HG02870 (cell line): ENCODE measurements at regions not wholly inside any gene's neighbourhood (a gene's known extent, or its start where the extent isn't known, plus 50 kb on each side); places are given as distances from the start of the nearest gene placed in this dataset.
"Not testable (repeated sequence)": the region's sequence is repeated elsewhere in the genome, so short reads cannot be mapped to it uniquely, and the experiment has no call there.

Experiments used
- ATAC-seq: cut with Tn5 transposase; IDR thresholded peaks from one replicate; pipeline ENCODE4 v1.9.1; 2021; ENCODE audit warnings: mild to moderate bottlenecking, moderate library complexity; ENCODE audit not compliant: unreplicated experiment

GRCh38 chr5:112026879-112027278 is 269.9 kb upstream of the NREP start:
- not testable (repeated sequence) for ATAC-seq

DNA sequence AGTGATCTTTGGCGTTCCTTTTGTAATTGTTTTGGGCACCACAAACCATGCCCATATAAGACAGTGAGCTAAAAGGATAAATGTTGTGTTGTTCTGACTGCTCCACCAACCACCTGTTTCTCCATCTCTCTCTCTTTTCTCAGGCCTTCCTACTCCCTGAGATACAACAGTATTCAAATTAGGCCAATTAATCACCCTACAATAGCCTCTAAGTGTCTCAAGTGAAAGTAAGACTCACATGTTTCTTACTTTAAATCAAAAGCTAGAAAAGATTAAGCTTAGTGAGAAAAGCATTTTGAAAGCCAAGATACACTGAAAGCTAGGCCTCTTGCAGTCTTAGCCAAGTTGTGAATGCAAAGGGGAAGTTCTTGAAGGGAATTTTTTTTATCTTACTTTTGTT is 268.8 kb upstream of the NREP start:
- ATAC-seq, result peak; percentile 79

GRCh38 chr5:112024769-112025168 is 267.8 kb upstream of the NREP start:
- no peak for ATAC-seq

GRCh38 chr5:112024221-112024620 is 267.2 kb upstream of the NREP start:
- ATAC-seq, result no peak

DNA sequence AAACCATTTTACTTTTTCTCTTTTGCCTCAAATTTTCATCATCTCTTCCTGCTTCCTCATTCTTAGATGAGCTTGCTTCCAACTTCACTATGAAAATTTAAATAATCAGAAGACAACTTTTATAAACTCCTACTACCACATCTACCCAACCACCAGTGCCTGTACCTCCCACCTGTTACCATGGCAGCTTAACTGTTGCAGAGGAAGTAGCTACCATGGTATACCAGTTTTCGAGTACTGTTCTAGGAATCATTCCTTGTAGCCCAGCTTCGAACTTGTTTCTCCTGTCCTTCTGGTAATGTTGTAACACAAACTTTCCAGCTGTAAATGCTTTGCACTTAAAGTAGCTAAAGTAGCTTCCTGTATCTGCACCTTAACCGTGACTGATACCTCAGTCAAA is 266.8 kb upstream of the NREP start:
- ATAC-seq, result no peak

GRCh38 chr5:112018846-112019245 is 261.9 kb upstream of the NREP start:
- no peak for ATAC-seq

- no peak for ATAC-seq
Observed at GRCh38 chr5:112016980-112017379, 260.0 kb upstream of the NREP start.

DNA sequence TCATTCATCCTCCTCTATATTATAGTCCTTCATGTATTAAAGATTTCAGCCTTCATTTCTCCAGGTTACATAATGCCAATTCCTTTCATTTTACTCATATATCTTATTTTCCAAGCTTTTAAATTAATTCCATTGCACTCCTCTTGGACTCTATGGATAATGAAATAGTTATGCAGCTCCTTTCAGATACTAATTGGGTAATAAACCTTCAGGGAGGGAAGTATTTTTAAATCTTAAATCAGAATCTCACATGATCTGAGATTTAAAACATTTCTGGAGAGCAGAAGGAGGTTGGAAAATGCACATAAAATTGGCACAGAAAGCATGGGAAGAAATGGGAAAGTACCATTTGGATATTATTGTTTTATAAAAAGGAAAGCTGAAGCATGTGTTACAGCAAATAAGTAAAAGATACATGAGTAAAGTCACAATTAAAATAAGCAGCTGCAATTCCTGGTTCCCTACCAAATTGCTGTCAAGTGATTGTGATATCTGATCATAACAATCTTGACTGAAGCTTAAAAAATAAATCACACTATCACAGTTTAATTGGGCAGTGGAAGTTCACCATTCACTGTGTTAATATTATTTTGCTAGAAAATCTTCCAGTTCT is 257.9 kb upstream of the NREP start:
- no peak for ATAC-seq

DNA sequence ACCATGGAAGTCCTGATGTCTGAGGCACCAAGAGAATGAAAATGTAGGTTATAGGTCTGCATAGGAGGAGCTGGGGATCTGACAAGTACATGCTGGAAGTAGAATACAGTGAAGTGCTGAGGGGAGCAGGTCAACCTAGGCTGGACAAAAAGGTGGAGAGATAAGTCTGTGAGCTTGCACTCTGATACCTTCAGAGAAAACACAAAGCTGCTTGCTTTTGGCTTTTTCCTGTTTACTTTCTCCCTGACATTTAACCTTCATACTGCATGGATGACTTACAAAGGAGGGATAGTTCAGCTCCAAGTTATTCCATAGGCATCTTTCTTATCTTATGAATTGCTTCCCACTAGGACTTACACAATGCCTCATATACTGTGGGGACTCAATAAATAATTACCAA is 256.7 kb upstream of the NREP start:
- ATAC-seq, result no peak

DNA sequence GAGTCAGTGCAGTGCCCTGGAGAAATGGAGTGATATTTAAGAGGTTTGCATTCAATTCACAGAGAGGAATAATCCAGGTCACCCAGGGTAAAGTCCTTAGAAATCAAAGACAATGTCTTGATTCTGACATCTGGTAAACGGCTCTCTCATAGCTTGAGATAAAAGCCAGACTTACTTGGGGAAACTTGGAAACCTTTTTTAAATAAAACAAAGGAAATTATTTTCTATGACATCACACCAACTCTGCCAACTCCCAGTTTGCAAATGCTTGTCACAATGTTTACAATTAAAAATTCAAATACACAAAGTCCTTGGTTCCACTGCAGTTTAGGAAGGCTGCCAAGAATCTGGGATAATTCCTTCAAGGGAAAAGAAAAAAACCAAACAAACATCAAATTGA is 255.1 kb upstream of the NREP start:
- no peak for ATAC-seq

GRCh38 chr5:112010475-112010874 is 253.5 kb upstream of the NREP start:
- no peak for ATAC-seq

DNA sequence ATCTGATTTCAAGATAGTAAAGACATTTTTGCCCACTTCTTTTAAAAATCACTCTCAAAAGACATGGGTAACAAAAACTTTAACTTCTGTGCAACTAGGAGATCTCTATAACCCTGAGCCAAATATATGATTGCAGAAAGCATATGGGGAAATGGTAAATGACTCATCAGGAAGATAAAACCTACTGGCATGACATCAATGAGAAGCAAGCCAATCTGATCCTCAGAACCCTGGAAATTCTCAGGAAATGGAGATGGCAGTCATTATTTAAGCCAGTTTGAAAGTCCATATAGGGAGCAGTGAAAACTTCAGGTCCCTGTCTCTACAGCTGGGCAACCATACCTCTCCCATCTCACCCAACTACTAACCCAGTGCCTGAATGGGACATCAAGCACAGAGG is 249.7 kb upstream of the NREP start:
- no peak for ATAC-seq

DNA sequence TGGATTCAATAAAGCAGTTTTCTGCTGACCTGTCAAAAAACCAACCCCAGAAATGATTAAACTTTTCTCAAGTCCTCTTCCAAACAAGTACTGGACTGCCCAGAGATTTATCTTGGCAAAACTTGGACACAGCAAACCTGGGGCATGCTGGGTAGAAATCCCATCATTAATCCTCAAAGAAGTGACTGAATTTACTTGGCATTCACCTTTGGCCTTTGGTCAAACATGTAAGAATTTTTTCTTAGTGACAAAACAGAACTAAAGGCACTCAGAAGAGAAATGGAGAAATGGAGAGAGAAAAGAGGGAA is 248.6 kb upstream of the NREP start:
- ATAC-seq, result no peak

DNA sequence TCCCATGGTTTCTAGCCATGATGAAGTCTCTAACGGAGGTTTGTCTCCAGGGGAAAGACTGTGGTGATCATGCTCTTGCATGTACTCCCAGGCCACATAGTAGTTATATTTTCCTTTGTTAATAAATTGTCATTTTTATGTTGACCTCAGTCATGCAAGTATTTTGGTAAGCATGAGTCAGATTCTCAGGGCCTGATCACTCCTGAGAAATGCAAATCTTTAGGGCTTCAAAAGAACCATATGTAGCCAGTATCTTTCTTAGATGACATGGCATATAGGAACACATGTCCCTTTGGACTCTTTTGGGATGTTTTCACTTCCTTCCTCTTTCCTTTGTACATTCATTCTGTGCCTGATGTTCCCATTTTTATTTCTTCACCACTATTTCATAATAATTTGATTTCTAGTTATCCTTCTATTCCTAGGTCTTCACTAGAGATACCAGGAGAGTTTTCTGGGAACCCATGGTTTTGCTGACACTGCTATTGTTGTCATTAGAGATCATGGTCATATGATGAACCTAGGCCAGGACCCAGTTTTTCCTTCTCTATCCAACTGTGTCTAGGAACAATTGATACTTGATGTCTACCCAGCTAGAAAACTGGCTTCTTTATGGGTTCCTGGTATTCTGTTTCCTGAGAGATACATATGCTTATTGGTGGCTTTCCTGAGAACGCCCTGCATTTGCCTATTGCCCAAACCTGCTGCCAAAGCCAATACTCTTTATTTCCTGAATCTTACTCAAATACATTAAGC is 248.1 kb upstream of the NREP start:
- ATAC-seq, result peak; percentile 91

GRCh38 chr5:112002376-112002775 is 245.4 kb upstream of the NREP start:
- no peak for ATAC-seq

- no peak for ATAC-seq
Observed at GRCh38 chr5:111999286-111999685, 242.3 kb upstream of the NREP start.

- no peak for ATAC-seq
Observed at GRCh38 chr5:111998871-111999270, 241.9 kb upstream of the NREP start.

DNA sequence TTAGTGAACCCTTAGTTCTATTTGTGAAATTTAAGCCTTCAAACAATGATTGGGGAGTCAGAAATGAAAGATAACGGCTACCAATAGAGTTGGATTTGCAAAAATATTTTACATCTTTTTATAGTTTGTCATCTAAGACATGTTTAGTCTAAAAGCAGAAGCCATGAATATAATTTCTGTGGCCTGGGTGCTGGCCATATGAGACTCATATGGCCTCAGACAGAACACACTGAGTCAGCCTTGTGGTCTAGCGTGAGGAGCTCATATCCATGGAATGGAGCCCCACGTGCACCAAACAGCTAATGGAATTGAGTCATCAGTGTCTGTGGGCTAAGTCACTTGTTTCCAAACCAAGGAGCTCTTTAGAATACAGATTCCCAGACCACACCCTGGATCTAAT is 240.7 kb upstream of the NREP start:
- no peak for ATAC-seq

DNA sequence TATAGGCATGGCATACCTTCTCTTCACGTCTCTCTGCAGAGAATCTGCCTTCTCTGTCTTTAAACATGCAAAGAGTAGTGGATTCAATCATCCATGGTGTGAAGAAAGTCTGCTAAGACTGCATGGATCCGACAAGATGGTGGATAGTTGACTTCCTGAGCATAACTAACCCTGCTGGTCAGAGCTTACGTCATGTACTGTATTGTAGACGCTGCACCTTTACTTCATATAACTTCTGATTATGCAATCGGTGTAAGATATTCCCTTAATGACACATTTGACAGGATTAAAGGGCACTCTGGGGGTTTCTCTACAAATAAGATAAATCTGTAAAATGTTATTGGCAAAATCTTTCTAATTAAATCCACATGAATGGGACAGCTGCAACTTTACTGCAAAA is 240.3 kb upstream of the NREP start:
- no peak for ATAC-seq

DNA sequence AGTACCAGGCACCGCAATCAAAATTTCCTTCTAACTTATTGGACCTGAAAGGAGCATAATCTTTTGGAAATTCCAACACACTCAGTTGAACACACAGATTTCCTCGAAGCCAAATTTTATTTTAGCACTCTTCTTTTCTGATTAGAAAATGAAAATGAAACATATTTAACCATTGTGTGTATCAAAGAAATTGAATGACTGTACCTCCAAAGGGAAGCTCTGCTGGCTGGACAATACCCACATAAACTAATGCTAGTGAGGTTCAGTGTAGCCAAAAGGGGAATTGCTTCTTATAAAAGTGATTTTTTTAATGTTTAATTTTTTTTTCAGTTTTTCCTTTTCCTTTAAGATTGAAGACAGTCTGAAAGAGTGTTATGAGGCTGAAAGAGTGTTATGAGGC is 239.6 kb upstream of the NREP start:
- no peak for ATAC-seq

- ATAC-seq, result no peak
Observed at GRCh38 chr5:111995701-111996100, 238.7 kb upstream of the NREP start.

- ATAC-seq, result peak; percentile 57
Observed at GRCh38 chr5:111993242-111993641, 236.2 kb upstream of the NREP start.

DNA sequence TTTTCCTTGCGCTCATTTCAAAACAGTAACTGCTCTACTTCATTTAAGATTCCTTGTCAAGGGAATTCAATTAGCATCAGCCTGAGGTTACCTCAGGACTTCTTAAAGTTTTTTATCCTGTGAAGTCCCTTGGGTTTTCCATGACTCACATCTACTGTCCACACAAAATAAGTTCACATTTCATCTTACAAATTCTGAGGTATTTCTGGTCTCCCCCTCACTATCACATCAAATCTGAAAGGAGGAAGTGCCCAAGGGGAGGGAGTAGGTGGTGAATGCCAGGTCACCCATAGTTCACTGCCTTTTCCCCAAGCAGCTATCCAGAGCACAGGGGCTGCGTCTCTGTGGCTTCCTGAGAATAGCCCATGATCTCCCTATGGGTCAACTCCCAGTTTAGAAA is 227.1 kb upstream of the NREP start:
- peak; percentile 61 for ATAC-seq
